HEK293 (cell line): ENCODE measurements at regions not wholly inside any gene's neighbourhood (a gene's known extent, or its start where the extent isn't known, plus 50 kb on each side); places are given as distances from the start of the nearest gene placed in this dataset.

Experiments
- CTCF ChIA-PET: fragments of 350-600 bp; formaldehyde crosslinking; extraction: SDS; loops from one replicate; lab custom pipeline; 2021; ENCODE audit warnings: antibody characterized with exemption; lab: Yijun Ruan, JAX
- POLR2A ChIA-PET: fragments of 300-600 bp; formaldehyde crosslinking; extraction: SDS; loops from one replicate; lab custom pipeline; 2020; ENCODE audit warnings: antibody characterized with exemption, inconsistent platforms; lab: Yijun Ruan, JAX
- H3K27ac ChIP-seq: fragments of 200-500 bp; sonication (Bioruptor generic); 2 replicates; pipeline ENCODE4 v1.5.1; 2014; ENCODE audit warnings: low read depth, low read length, control low read depth, inconsistent platforms; ENCODE audit errors: extremely low read depth
- H3K36me3 ChIP-seq, 2 experiments: fragments of 200-500 bp in 1 of 2; sonication (Bioruptor generic) in 1 of 2; 1 replicate in 1 of 2; 2 replicates in 1 of 2; pipeline ENCODE4 v1.5.1; 2014 to 2017; ENCODE audit warnings: inconsistent platforms in 2 of 2, low read length in 2 of 2; ENCODE audit not compliant: control insufficient read depth in 2 of 2, insufficient read depth in 1 of 2
- H3K4me1 ChIP-seq: fragments of 200-500 bp; sonication (Bioruptor generic); 2 replicates; pipeline ENCODE4 v1.5.1; 2014; ENCODE audit warnings: mild to moderate bottlenecking, low read length, inconsistent platforms; ENCODE audit not compliant: control insufficient read depth, insufficient read depth
- H3K4me3 ChIP-seq: 2 replicates; pipeline ENCODE4 v1.5.1; 2011; ENCODE audit warnings: low read depth, mild to moderate bottlenecking, control low read depth, low read length, moderate library complexity
- H3K9me3 ChIP-seq: fragments of 200-500 bp; sonication (Bioruptor generic); 2 replicates; pipeline ENCODE4 v1.5.1; 2014; ENCODE audit warnings: low read depth, low read length, inconsistent platforms; ENCODE audit not compliant: control insufficient read depth, insufficient read depth
- GFI1B ChIP-seq: fragments of 450-650 bp; formaldehyde crosslinking; IDR thresholded peaks from 2 replicates; pipeline ENCODE4 v1.5.1; 2016; ENCODE audit warnings: missing biosample characterization, missing genetic modification characterization
- HOXD13 ChIP-seq: sonication (generic); formaldehyde crosslinking; IDR thresholded peaks from 2 replicates; pipeline ENCODE4 v1.8.0; 2022; ENCODE audit warnings: missing genetic modification reagents, borderline replicate concordance
- KLF8 ChIP-seq: fragments of 450-650 bp; formaldehyde crosslinking; IDR thresholded peaks from 2 replicates; pipeline ENCODE4 v1.5.1; 2016; ENCODE audit warnings: missing biosample characterization, missing genetic modification characterization
- ZFP37 ChIP-seq: fragments of 450-650 bp; formaldehyde crosslinking; IDR thresholded peaks from 2 replicates; pipeline ENCODE4 v1.5.1; 2016; ENCODE audit warnings: missing biosample characterization, missing genetic modification characterization
- ZNF112 ChIP-seq: fragments of 450-650 bp; formaldehyde crosslinking; IDR thresholded peaks from 2 replicates; pipeline ENCODE4 v1.5.0; 2017; ENCODE audit warnings: missing biosample characterization, missing genetic modification characterization
- ZNF138 ChIP-seq: fragments of 450-650 bp; formaldehyde crosslinking; IDR thresholded peaks from 2 replicates; pipeline ENCODE4 v1.5.1; 2016; ENCODE audit warnings: missing biosample characterization, missing genetic modification characterization, borderline replicate concordance
- ZNF155 ChIP-seq: fragments of 450-650 bp; formaldehyde crosslinking; IDR thresholded peaks from 2 replicates; pipeline ENCODE4 v1.5.1; 2016; ENCODE audit warnings: missing biosample characterization, missing genetic modification characterization
- ZNF157 ChIP-seq: fragments of 450-650 bp; formaldehyde crosslinking; IDR thresholded peaks from 2 replicates; pipeline ENCODE4 v1.5.1; 2016; ENCODE audit warnings: missing biosample characterization, missing genetic modification characterization
- ZNF239 ChIP-seq: fragments of 450-650 bp; formaldehyde crosslinking; IDR thresholded peaks from 2 replicates; pipeline ENCODE4 v1.5.1; 2016; ENCODE audit warnings: missing biosample characterization, missing genetic modification characterization
- ZNF248 ChIP-seq: fragments of 450-650 bp; formaldehyde crosslinking; IDR thresholded peaks from 2 replicates; pipeline ENCODE4 v1.5.1; 2017; ENCODE audit warnings: missing biosample characterization, missing genetic modification characterization
- ZNF530 ChIP-seq: fragments of 450-650 bp; formaldehyde crosslinking; IDR thresholded peaks from 2 replicates; pipeline ENCODE4 v1.5.1; 2016; ENCODE audit warnings: low read depth, missing biosample characterization, missing genetic modification characterization
- ZNF558 ChIP-seq: fragments of 450-650 bp; formaldehyde crosslinking; IDR thresholded peaks from 2 replicates; pipeline ENCODE4 v1.5.1; 2016; ENCODE audit warnings: missing biosample characterization, missing genetic modification characterization
- ZNF585B ChIP-seq: fragments of 450-650 bp; formaldehyde crosslinking; IDR thresholded peaks from 2 replicates; pipeline ENCODE4 v1.5.1; 2016; ENCODE audit warnings: missing biosample characterization, missing genetic modification characterization
- ZNF658 ChIP-seq: fragments of 450-650 bp; formaldehyde crosslinking; IDR thresholded peaks from 2 replicates; pipeline ENCODE4; 2016; ENCODE audit warnings: missing biosample characterization, missing genetic modification characterization
- ZNF701 ChIP-seq: fragments of 450-650 bp; formaldehyde crosslinking; IDR thresholded peaks from 2 replicates; pipeline ENCODE4 v1.5.1; 2016; ENCODE audit warnings: missing biosample characterization, missing genetic modification characterization
- ZNF776 ChIP-seq: fragments of 450-650 bp; formaldehyde crosslinking; IDR thresholded peaks from 2 replicates; pipeline ENCODE4 v1.5.0; 2017; ENCODE audit warnings: missing biosample characterization, missing genetic modification characterization, borderline replicate concordance
- ZNF777 ChIP-seq: fragments of 450-650 bp; formaldehyde crosslinking; IDR thresholded peaks from 2 replicates; pipeline ENCODE4 v1.5.1; 2017; ENCODE audit warnings: missing biosample characterization, missing genetic modification characterization, borderline replicate concordance
- TF ChIP-seq, protein P1 (sequence below): fragments of 450-650 bp; formaldehyde crosslinking; IDR thresholded peaks from 2 replicates; pipeline ENCODE4 v1.5.1; 2016; ENCODE audit warnings: missing biosample characterization, missing genetic modification characterization
- TF ChIP-seq, protein P2 (sequence below): fragments of 450-650 bp; formaldehyde crosslinking; IDR thresholded peaks from 2 replicates; pipeline ENCODE4 v1.5.1; 2016; ENCODE audit warnings: missing biosample characterization, missing genetic modification characterization
- TF ChIP-seq, protein P3 (sequence below): fragments of 450-650 bp; formaldehyde crosslinking; IDR thresholded peaks from 2 replicates; pipeline ENCODE4 v1.5.1; 2017; ENCODE audit warnings: missing biosample characterization, missing genetic modification characterization
- TF ChIP-seq, protein P4 (sequence below): fragments of 450-650 bp; formaldehyde crosslinking; IDR thresholded peaks from 2 replicates; pipeline ENCODE4 v1.5.1; 2016; ENCODE audit warnings: missing biosample characterization, missing genetic modification characterization
- TF ChIP-seq, protein P5 (sequence below): fragments of 450-650 bp; formaldehyde crosslinking; IDR thresholded peaks from 2 replicates; pipeline ENCODE4 v1.5.1; 2016; ENCODE audit warnings: missing biosample characterization, missing genetic modification characterization
- TF ChIP-seq, protein P6 (sequence below): IDR thresholded peaks from 2 replicates; pipeline ENCODE4 v1.6.1; 2011; ENCODE audit warnings: mild to moderate bottlenecking, low read depth, low read length, borderline replicate concordance

DNA sequence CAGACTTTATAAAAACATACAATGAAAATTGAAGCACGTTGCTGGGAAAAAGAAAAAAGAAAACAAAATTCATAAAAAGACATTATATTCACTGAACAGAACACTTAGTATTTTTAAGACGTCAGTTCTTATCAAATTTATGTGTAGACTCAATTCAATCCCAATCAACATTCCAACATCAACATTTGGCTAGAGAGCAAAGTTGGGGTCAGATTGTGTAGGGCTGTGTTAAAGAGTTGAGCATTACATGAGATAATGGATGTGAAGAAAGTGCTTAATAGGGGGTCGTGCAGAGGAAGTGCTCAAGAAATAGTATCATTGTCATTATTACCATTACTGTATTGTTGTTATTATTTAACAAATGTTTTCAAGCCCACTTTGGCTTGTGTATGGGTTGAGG is 154.1 kb upstream of the TNP1 start:
- no peaks in the 10 kb centered on the region for H3K36me3 ChIP-seq
- no peak overlapping the region for H3K4me3 ChIP-seq
- CTCF ChIA-PET: no interaction called here
- H3K4me1 ChIP-seq: no peaks in the 10 kb centered on the region
- TF ChIP-seq, protein P1, sequence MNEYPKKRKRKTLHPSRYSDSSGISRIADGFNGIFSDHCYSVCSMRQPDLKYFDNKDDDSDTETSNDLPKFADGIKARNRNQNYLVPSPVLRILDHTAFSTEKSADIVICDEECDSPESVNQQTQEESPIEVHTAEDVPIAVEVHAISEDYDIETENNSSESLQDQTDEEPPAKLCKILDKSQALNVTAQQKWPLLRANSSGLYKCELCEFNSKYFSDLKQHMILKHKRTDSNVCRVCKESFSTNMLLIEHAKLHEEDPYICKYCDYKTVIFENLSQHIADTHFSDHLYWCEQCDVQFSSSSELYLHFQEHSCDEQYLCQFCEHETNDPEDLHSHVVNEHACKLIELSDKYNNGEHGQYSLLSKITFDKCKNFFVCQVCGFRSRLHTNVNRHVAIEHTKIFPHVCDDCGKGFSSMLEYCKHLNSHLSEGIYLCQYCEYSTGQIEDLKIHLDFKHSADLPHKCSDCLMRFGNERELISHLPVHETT (tag by site-specific recombination): no peak
- TF ChIP-seq ZNF138 (tag by site-specific recombination) (no peak), HOXD13 (CRISPR knock-in tag) (no peak), ZNF777 (tag by site-specific recombination) (no peak), KLF8 (no peak), ZNF239 (tag by site-specific recombination) (no peak), ZNF658 (tag by site-specific recombination) (no peak), ZNF155 (tag by site-specific recombination) (no peak), ZNF558 (tag by site-specific recombination) (no peak), ZNF585B (no peak), ZNF701 (tag by site-specific recombination) (no peak), GFI1B (tag by site-specific recombination) (no peak)
- TF ChIP-seq, protein P2, sequence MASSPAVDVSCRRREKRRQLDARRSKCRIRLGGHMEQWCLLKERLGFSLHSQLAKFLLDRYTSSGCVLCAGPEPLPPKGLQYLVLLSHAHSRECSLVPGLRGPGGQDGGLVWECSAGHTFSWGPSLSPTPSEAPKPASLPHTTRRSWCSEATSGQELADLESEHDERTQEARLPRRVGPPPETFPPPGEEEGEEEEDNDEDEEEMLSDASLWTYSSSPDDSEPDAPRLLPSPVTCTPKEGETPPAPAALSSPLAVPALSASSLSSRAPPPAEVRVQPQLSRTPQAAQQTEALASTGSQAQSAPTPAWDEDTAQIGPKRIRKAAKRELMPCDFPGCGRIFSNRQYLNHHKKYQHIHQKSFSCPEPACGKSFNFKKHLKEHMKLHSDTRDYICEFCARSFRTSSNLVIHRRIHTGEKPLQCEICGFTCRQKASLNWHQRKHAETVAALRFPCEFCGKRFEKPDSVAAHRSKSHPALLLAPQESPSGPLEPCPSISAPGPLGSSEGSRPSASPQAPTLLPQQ (tag by site-specific recombination): no peak
- TF ChIP-seq, protein P3, sequence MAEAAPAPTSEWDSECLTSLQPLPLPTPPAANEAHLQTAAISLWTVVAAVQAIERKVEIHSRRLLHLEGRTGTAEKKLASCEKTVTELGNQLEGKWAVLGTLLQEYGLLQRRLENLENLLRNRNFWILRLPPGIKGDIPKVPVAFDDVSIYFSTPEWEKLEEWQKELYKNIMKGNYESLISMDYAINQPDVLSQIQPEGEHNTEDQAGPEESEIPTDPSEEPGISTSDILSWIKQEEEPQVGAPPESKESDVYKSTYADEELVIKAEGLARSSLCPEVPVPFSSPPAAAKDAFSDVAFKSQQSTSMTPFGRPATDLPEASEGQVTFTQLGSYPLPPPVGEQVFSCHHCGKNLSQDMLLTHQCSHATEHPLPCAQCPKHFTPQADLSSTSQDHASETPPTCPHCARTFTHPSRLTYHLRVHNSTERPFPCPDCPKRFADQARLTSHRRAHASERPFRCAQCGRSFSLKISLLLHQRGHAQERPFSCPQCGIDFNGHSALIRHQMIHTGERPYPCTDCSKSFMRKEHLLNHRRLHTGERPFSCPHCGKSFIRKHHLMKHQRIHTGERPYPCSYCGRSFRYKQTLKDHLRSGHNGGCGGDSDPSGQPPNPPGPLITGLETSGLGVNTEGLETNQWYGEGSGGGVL (tag by site-specific recombination): no peak
- POLR2A ChIA-PET: no interaction called here
- H3K9me3 ChIP-seq: no peaks in the 10 kb centered on the region
- H3K27ac ChIP-seq: no peak overlapping the region

DNA sequence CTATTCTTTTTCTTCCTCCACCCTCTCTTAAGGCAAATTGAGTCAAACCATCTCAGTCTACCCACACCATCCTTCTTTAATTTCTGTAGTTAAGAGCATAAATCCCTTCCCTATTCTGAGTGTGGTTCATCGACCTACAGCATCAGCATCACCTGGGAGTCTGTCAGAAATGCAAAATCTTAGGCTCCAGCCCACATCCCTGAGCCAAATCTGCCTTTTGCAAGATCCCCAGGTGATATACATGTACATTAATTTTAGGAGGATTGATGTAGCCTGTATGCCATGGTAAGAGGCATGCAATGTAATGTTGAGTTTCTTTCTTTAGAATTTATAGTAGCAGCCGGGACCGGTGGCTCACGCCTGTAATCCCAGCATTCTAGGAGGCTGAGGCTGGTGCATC is 151.7 kb upstream of the TNP1 start:
- ChIA-PET CTCF (no interaction called here), POLR2A (no interaction called here)
- Histone ChIP-seq H3K4me1 (no peaks in the 10 kb centered on the region), H3K36me3 (no peaks in the 10 kb centered on the region), H3K27ac (no peak overlapping the region), H3K4me3 (no peak overlapping the region), H3K9me3 (no peaks in the 10 kb centered on the region)
- no peak for TF ChIP-seq ZNF157 (tag by site-specific recombination)
- no peak for TF ChIP-seq ZNF776 (tag by site-specific recombination)
- TF ChIP-seq, protein P4, sequence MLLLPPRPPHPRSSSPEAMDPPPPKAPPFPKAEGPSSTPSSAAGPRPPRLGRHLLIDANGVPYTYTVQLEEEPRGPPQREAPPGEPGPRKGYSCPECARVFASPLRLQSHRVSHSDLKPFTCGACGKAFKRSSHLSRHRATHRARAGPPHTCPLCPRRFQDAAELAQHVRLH (tag by site-specific recombination): no peak
- TF ChIP-seq ZNF112: no peak
- no peak for TF ChIP-seq ZFP37 (tag by site-specific recombination)
- TF ChIP-seq ZNF530 (tag by site-specific recombination): no peak
- TF ChIP-seq, protein P5, sequence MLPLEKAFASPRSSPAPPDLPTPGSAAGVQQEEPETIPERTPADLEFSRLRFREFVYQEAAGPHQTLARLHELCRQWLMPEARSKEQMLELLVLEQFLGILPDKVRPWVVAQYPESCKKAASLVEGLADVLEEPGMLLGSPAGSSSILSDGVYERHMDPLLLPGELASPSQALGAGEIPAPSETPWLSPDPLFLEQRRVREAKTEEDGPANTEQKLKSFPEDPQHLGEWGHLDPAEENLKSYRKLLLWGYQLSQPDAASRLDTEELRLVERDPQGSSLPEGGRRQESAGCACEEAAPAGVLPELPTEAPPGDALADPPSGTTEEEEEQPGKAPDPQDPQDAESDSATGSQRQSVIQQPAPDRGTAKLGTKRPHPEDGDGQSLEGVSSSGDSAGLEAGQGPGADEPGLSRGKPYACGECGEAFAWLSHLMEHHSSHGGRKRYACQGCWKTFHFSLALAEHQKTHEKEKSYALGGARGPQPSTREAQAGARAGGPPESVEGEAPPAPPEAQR: no peak
- TF ChIP-seq, protein P6, sequence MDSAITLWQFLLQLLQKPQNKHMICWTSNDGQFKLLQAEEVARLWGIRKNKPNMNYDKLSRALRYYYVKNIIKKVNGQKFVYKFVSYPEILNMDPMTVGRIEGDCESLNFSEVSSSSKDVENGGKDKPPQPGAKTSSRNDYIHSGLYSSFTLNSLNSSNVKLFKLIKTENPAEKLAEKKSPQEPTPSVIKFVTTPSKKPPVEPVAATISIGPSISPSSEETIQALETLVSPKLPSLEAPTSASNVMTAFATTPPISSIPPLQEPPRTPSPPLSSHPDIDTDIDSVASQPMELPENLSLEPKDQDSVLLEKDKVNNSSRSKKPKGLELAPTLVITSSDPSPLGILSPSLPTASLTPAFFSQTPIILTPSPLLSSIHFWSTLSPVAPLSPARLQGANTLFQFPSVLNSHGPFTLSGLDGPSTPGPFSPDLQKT: no peak
- no peak for TF ChIP-seq ZNF248 (tag by site-specific recombination)
